Stimulated activated CD4-positive, alpha-beta T cell treated with anti-CD3 and anti-CD28 coated beads, Interleukin-1b, Interleukin-23, amount 100 ng/mL, for 48 hours (primary cell): ENCODE measurements at regions not wholly inside any gene's neighbourhood (a gene's known extent, or its start where the extent isn't known, plus 50 kb on each side); places are given as distances from the start of the nearest gene placed in this dataset.

ENCODE experiments used
- DNase-seq: peaks from one replicate; pipeline ENCODE4 v3.0.0-alpha.2; 2020

GRCh38 chr1:5369223-5369622 lies 623.0 kb downstream of the NPHP4 start:
- DNase-seq, result no peak

GRCh38 chr1:5368201-5368600 lies 624.0 kb downstream of the NPHP4 start:
- no peak for DNase-seq

- no peak for DNase-seq
Observed at GRCh38 chr1:5367306-5367705, 624.9 kb downstream of the NPHP4 start.

- DNase-seq, result no peak
Observed at GRCh38 chr1:5365751-5366150, 626.5 kb downstream of the NPHP4 start.

- DNase-seq, result no peak
Observed at GRCh38 chr1:5364591-5364990, 627.6 kb downstream of the NPHP4 start.

- DNase-seq, result no peak
Observed at GRCh38 chr1:5354681-5355080, 637.5 kb downstream of the NPHP4 start.

GRCh38 chr1:5351366-5351765 lies 640.9 kb downstream of the NPHP4 start:
- no peak for DNase-seq

GRCh38 chr1:5349526-5349925 lies 642.7 kb downstream of the NPHP4 start:
- no peak for DNase-seq

GRCh38 chr1:5348732-5349465 lies 643.3 kb downstream of the NPHP4 start:
- DNase-seq, result no peak

- DNase-seq, result no peak
Observed at GRCh38 chr1:5347726-5348125, 644.5 kb downstream of the NPHP4 start.

GRCh38 chr1:5345556-5345955 lies 646.7 kb downstream of the NPHP4 start:
- DNase-seq, result no peak

- no peak for DNase-seq
Observed at GRCh38 chr1:5343256-5344020, 648.8 kb downstream of the NPHP4 start.

GRCh38 chr1:5342830-5343229 lies 649.4 kb downstream of the NPHP4 start:
- no peak for DNase-seq

GRCh38 chr1:5342172-5342571 lies 650.1 kb downstream of the NPHP4 start:
- DNase-seq, result no peak

- no peak for DNase-seq
Observed at GRCh38 chr1:5341471-5341870, 650.8 kb downstream of the NPHP4 start.

GRCh38 chr1:5340560-5341130 lies 651.6 kb downstream of the NPHP4 start:
- no peak for DNase-seq

- DNase-seq, result no peak
Observed at GRCh38 chr1:5338466-5338865, 653.8 kb downstream of the NPHP4 start.

- DNase-seq, result no peak
Observed at GRCh38 chr1:5333291-5333690, 658.9 kb downstream of the NPHP4 start.

- no peak for DNase-seq
Observed at GRCh38 chr1:5331101-5331500, 661.1 kb downstream of the NPHP4 start.

GRCh38 chr1:5329068-5329739 lies 663.0 kb downstream of the NPHP4 start:
- no peak for DNase-seq

- DNase-seq, result no peak
Observed at GRCh38 chr1:5324883-5325282, 667.3 kb downstream of the NPHP4 start.

- DNase-seq, result no peak
Observed at GRCh38 chr1:5318143-5318816, 663.9 kb downstream of the AJAP1 start.

- DNase-seq, result no peak
Observed at GRCh38 chr1:5317391-5317790, 663.0 kb downstream of the AJAP1 start.
